COLO829 (cell line): ENCODE measurements at regions not wholly inside any gene's neighbourhood (a gene's known extent, or its start where the extent isn't known, plus 50 kb on each side); places are given as distances from the start of the nearest gene placed in this dataset.
"Not testable (repeated sequence)": the region's sequence is repeated elsewhere in the genome, so short reads cannot be mapped to it uniquely, and the experiment has no call there.

Experiments used
- DNase-seq: peaks from one replicate; pipeline ENCODE4 v3.0.0; 2012; ENCODE audit warnings: low spot score

DNA sequence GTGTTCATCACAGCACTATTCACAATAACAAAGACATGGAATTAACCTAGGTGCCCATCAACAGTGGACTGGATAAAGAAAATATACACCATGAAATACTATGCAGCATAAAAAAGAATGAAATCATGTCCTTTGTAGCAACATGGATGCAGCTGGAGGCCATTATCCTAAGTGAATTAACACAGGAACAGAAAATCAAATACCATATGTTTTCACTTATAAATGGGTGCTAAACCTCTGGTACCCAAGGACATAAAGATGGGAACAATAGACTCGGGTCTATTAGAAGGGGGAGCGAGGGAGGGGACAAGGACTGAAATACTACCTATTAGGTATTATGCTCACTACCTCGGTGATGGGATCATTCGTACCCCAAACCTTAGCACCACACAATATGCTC, 66.4 kb upstream of the PTPN13 start:
- DNase-seq, result not testable (repeated sequence)

- DNase-seq, result no peak
Measured at GRCh38 chr4:86529436-86529835, 64.7 kb upstream of the PTPN13 start.

DNA sequence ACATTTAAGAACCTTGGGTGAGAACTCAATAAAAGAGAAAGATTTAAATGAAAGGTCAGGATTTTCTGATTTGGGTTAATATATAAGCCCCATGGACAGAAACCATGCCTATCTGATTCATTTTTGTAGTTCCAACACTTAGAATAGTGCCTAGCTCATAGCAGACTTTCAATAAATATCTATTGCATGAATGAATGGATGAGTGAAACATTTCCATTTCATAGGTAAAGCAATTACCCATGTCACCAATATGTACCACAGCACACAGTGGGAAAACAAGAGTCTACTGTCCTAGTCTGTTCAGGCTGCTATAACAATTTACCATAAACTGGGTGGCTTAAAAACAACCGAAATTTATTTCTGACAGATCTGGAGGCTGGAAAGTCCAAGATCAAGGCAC, 63.9 kb upstream of the PTPN13 start:
- no peak for DNase-seq

- DNase-seq, result no peak
Measured at GRCh38 chr4:86531440-86531839, 62.7 kb upstream of the PTPN13 start.

DNA sequence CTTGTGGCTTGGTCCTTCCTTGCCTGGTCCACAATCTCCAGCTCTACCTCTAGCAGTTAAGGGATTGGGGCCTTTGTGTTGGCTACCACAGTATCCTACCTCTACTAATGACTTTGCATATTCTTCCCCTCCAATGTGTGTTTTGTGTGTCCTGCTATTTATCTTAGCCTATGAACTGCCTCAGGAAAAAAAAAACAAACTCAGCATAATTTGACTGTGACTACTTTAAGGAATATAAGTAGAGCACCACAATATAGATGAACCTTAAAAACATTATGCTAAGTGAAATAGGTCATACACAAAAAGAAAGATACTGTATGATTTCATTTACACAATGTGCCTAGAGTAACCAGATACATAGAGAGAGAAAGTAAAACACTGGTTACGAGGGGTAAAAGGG, 61.3 kb upstream of the PTPN13 start:
- no peak for DNase-seq

GRCh38 chr4:86536151-86536550, 58.0 kb upstream of the PTPN13 start:
- peak; percentile 73 for DNase-seq

DNA sequence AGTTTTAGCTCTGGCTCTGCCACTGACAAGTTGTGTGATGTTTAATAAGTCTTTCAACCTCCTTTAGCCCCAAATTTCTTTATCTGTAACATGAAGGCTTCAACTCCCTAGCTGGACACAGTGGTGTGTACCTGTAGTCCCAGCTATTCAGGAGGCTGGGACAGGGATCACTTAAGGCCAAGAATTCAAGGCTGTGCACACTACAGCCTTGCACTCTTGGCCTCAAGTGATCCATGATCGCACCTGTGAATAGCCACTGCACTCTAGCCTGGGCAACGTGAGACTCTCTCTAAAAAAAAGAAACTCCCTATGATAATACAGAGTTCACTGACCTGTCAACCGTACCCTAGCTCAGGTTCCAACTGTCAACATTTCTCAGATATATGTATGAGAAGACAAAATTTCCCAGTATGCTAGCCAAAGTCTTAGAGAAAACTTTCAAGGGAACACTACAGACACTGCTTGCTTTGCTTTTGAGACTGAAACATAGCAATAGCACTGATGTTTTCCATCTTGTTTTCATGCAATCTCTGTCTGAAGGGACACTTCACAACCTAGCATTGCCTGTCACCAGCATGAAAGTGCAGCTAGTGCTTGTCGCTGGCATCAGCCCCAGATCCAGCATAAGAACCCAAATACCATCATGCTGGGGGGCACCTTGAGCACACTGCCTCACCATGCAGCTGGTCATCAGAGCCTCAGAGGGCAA, 51.6 kb upstream of the PTPN13 start:
- no peak for DNase-seq

DNA sequence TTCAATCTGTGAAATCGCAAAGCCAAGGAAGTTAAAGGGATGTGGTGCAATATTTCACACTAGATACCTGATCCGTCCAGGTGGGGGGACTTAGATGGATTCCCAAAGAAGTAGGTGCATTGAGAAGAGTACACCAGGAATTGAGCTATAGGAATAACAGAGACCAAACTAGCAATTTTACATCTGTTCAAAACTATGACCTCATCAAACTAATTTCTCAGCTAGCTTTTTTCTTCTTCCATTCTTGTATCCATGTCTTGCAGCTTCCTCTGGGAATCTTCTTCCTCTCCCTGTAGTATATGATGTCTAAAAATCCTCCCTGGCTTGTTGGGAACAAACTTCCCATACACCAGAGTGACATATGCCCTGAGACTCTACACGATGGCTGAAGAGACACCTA, 51.0 kb upstream of the PTPN13 start:
- no peak for DNase-seq

DNA sequence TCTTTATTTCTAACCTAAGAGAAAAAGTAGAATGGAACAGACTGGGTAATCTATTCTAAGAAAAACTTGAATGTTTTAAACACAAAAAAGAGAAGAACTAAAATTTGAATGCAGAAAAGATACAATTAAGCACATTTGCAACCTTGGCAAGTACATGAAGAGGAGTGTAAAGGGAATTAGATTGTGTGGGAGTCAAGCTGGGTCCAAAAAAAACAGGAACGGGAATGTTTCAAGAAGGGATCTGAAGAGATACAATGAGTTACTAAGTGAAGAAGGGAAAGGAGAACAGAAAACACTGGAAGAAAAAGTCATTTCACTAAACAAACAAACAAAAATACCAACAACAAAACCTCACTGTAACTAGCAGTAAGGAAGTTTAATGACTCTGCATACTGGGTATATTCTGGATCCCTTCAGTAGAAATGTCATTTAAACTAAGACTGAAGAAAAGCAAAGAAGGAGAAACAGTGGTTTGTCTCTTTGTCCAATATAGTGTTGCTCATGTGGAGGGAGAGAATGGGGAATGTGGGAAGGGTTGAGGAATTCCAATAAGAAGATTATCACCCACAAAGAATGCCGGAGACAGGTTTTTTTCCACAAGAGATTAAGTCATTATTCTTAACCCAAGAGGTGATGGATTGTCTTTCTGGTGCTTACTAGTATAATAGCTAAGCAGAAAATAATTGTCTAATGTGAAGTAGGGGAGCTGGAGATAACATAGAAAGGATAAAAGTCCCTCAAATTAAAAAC, 50.4 kb upstream of the PTPN13 start:
- no peak for DNase-seq

- DNase-seq, result no peak
Measured at GRCh38 chr4:86544310-86544966, 49.7 kb upstream of the PTPN13 start.
